Skeletal muscle satellite cell (primary cell): ENCODE measurements at regions not wholly inside any gene's neighbourhood (a gene's known extent, or its start where the extent isn't known, plus 50 kb on each side); places are given as distances from the start of the nearest gene placed in this dataset.

ENCODE experiments used
- H3K27me3 ChIP-seq: 2 replicates; pipeline ENCODE4 v1.7.0; 2013; ENCODE audit warnings: low read length; ENCODE audit not compliant: control insufficient read depth, insufficient read depth
- H3K36me3 ChIP-seq: 2 replicates; pipeline ENCODE4 v1.7.0; 2013; ENCODE audit warnings: mild to moderate bottlenecking, control low read depth, low read length; ENCODE audit not compliant: insufficient read depth
- H3K4me1 ChIP-seq: 2 replicates; pipeline ENCODE4 v1.7.0; 2013; ENCODE audit warnings: low read length; ENCODE audit not compliant: control insufficient read depth, insufficient read depth
- H3K4me2 ChIP-seq: 2 replicates; pipeline ENCODE4 v1.7.0; 2013; ENCODE audit warnings: mild to moderate bottlenecking, low read length
- H3K4me3 ChIP-seq: 2 replicates; pipeline ENCODE4 v1.7.0; 2013; ENCODE audit warnings: low read length
- H3K9ac ChIP-seq: 2 replicates; pipeline ENCODE4 v1.7.0; 2013; ENCODE audit warnings: mild to moderate bottlenecking, low read depth, low read length, moderate library complexity
- H3K9me3 ChIP-seq: replicated peaks from 2 replicates; pipeline ENCODE4 v1.7.0; 2013; ENCODE audit warnings: mild to moderate bottlenecking, control low read depth, low read length

- Histone ChIP-seq H3K9ac (no peak overlapping the region), H3K4me2 (no peak overlapping the region), H3K36me3 (no peaks in the 10 kb centered on the region), H3K9me3 (no peaks in the 10 kb centered on the region), H3K27me3 (no peaks in the 10 kb centered on the region), H3K4me1 (no peaks in the 10 kb centered on the region), H3K4me3 (no peak overlapping the region)
Measured at GRCh38 chr18:28651298-28651697, 474.4 kb upstream of the CDH2 start.

GRCh38 chr18:28650860-28651259 lies 473.9 kb upstream of the CDH2 start:
- Histone ChIP-seq H3K36me3 (no peaks in the 10 kb centered on the region), H3K9me3 (no peaks in the 10 kb centered on the region), H3K9ac (no peak overlapping the region), H3K4me1 (no peaks in the 10 kb centered on the region), H3K4me3 (no peak overlapping the region), H3K27me3 (no peaks in the 10 kb centered on the region), H3K4me2 (no peak overlapping the region)

GRCh38 chr18:28647961-28648360 lies 471.0 kb upstream of the CDH2 start:
- Histone ChIP-seq H3K4me3 (no peak overlapping the region), H3K9ac (no peak overlapping the region), H3K9me3 (no peaks in the 10 kb centered on the region), H3K4me1 (no peaks in the 10 kb centered on the region), H3K36me3 (no peaks in the 10 kb centered on the region), H3K27me3 (no peaks in the 10 kb centered on the region), H3K4me2 (no peak overlapping the region)

GRCh38 chr18:28637897-28638296 lies 461.0 kb upstream of the CDH2 start:
- Histone ChIP-seq H3K4me1 (no peaks in the 10 kb centered on the region), H3K36me3 (no peaks in the 10 kb centered on the region), H3K27me3 (no peaks in the 10 kb centered on the region), H3K9ac (no peak overlapping the region), H3K4me2 (no peak overlapping the region), H3K4me3 (no peak overlapping the region), H3K9me3 (no peaks in the 10 kb centered on the region)

- no peak overlapping the region for H3K9ac ChIP-seq
- no peaks in the 10 kb centered on the region for H3K36me3 ChIP-seq
- H3K4me1 ChIP-seq, result no peaks in the 10 kb centered on the region
- H3K27me3 ChIP-seq, result no peaks in the 10 kb centered on the region
- no peaks in the 10 kb centered on the region for H3K9me3 ChIP-seq
- no peak overlapping the region for H3K4me3 ChIP-seq
- H3K4me2 ChIP-seq, result no peak overlapping the region
Measured at GRCh38 chr18:28635530-28635929, 458.6 kb upstream of the CDH2 start.

GRCh38 chr18:28626756-28627155 lies 449.8 kb upstream of the CDH2 start:
- no peaks in the 10 kb centered on the region for H3K4me1 ChIP-seq
- H3K27me3 ChIP-seq, result no peaks in the 10 kb centered on the region
- no peak overlapping the region for H3K4me2 ChIP-seq
- no peaks in the 10 kb centered on the region for H3K36me3 ChIP-seq
- no peaks in the 10 kb centered on the region for H3K9me3 ChIP-seq
- H3K4me3 ChIP-seq, result no peak overlapping the region
- H3K9ac ChIP-seq, result no peak overlapping the region

- Histone ChIP-seq H3K4me2 (no peak overlapping the region), H3K36me3 (no peaks in the 10 kb centered on the region), H3K4me3 (no peak overlapping the region), H3K27me3 (no peaks in the 10 kb centered on the region), H3K4me1 (no peaks in the 10 kb centered on the region), H3K9me3 (no peaks in the 10 kb centered on the region), H3K9ac (no peak overlapping the region)
Measured at GRCh38 chr18:28607991-28608390, 431.1 kb upstream of the CDH2 start.

GRCh38 chr18:28606686-28607085 lies 429.8 kb upstream of the CDH2 start:
- no peaks in the 10 kb centered on the region for H3K36me3 ChIP-seq
- no peaks in the 10 kb centered on the region for H3K4me1 ChIP-seq
- H3K4me2 ChIP-seq, result no peak overlapping the region
- no peaks in the 10 kb centered on the region for H3K27me3 ChIP-seq
- no peak overlapping the region for H3K4me3 ChIP-seq
- no peaks in the 10 kb centered on the region for H3K9me3 ChIP-seq
- H3K9ac ChIP-seq, result no peak overlapping the region

GRCh38 chr18:28602391-28602790 lies 425.5 kb upstream of the CDH2 start:
- no peak overlapping the region for H3K4me3 ChIP-seq

GRCh38 chr18:28594034-28594433 lies 417.1 kb upstream of the CDH2 start:
- Histone ChIP-seq H3K4me3 (no peak overlapping the region), H3K36me3 (no peaks in the 10 kb centered on the region), H3K9me3 (no peaks in the 10 kb centered on the region), H3K27me3 (no peaks in the 10 kb centered on the region), H3K9ac (no peak overlapping the region), H3K4me2 (no peak overlapping the region), H3K4me1 (no peaks in the 10 kb centered on the region)

More at GRCh38 chr18:28602391-28602790, 425.5 kb upstream of the CDH2 start:
- H3K36me3 ChIP-seq, result no peaks in the 10 kb centered on the region
- no peaks in the 10 kb centered on the region for H3K9me3 ChIP-seq
- no peak overlapping the region for H3K4me2 ChIP-seq
- H3K9ac ChIP-seq, result no peak overlapping the region
- H3K27me3 ChIP-seq, result no peaks in the 10 kb centered on the region
- H3K4me1 ChIP-seq, result no peaks in the 10 kb centered on the region

GRCh38 chr18:28588884-28589549 lies 412.1 kb upstream of the CDH2 start:
- Histone ChIP-seq H3K9ac (no peak overlapping the region), H3K4me1 (peaks cover 11% of the 10 kb centered on the region), H3K36me3 (no peaks in the 10 kb centered on the region), H3K4me2 (no peak overlapping the region), H3K27me3 (no peaks in the 10 kb centered on the region), H3K4me3 (no peak overlapping the region), H3K9me3 (no peaks in the 10 kb centered on the region)

- H3K9ac ChIP-seq, result peak overlapping the region; percentile 40
- peaks cover 11% of the 10 kb centered on the region for H3K4me1 ChIP-seq
- no peaks in the 10 kb centered on the region for H3K9me3 ChIP-seq
- no peak overlapping the region for H3K4me3 ChIP-seq
- no peaks in the 10 kb centered on the region for H3K36me3 ChIP-seq
- no peaks in the 10 kb centered on the region for H3K27me3 ChIP-seq
- H3K4me2 ChIP-seq, result peak overlapping the region; percentile 15
Measured at GRCh38 chr18:28584731-28585130, 407.8 kb upstream of the CDH2 start.
